ENCODE measurements at regions not wholly inside any gene's neighbourhood (a gene's known extent, or its start where the extent isn't known, plus 50 kb on each side); places are given as distances from the start of the nearest gene placed in this dataset.

DNA sequence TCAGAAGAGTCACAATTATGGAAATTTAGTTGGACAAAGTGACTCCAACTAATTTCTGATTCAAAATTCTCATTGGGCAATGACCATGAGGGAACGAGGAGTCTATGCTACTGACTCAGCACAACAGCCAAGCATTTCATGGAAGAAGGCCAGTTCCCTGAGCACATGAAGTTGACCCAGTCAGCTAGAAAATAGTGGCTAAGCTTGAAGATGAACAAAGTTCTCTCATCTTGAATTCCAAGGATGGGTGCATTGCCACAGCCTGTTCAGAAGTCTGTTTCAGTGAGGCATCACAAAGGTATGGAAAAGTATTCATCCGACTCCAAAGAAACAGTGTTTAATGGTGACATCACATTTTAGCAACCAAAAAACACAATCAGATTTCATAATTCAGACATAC, 676.9 kb downstream of the HACE1 start:
- TF ChIP-seq, protein P1, sequence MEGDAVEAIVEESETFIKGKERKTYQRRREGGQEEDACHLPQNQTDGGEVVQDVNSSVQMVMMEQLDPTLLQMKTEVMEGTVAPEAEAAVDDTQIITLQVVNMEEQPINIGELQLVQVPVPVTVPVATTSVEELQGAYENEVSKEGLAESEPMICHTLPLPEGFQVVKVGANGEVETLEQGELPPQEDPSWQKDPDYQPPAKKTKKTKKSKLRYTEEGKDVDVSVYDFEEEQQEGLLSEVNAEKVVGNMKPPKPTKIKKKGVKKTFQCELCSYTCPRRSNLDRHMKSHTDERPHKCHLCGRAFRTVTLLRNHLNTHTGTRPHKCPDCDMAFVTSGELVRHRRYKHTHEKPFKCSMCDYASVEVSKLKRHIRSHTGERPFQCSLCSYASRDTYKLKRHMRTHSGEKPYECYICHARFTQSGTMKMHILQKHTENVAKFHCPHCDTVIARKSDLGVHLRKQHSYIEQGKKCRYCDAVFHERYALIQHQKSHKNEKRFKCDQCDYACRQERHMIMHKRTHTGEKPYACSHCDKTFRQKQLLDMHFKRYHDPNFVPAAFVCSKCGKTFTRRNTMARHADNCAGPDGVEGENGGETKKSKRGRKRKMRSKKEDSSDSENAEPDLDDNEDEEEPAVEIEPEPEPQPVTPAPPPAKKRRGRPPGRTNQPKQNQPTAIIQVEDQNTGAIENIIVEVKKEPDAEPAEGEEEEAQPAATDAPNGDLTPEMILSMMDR (IDR thresholded peaks at IDR 0.05) = no peak
- TF ChIP-seq POLR2A (IDR thresholded peaks at IDR 0.05) (no peak), POLR2AphosphoS5 (IDR thresholded peaks at IDR 0.05) (no peak), EP300 (IDR thresholded peaks at IDR 0.05) (no peak)
